ENCODE measurements at regions not wholly inside any gene's neighbourhood (a gene's known extent, or its start where the extent isn't known, plus 50 kb on each side); places are given as distances from the start of the nearest gene placed in this dataset.

DNA sequence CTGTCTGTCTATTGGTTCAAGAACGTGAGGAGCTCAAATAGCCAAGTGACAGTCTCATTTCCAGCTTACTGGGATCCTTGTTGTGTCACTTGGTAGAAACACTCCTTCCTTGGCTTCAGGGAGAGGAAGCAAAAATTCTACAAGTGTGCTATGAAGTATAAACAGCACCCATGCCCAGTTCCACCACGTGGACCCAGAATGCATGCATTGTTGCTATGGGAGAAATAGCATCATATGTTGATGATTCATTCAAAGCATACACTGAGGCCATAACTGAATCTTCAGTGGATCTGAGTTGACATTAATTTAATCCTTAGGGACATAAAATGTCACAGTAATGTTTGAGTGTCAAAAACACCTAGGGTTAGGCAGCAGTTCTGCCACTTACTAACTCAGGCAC is 199.0 kb upstream of the RXFP2 start:
- H3K9ac ChIP-seq (ENCODE audit: extremely low read depth, low read length, poor library complexity, severe bottlenecking), result no peak overlapping the region
- WGBS, 2 experiments (ENCODE audit: insufficient coverage in 1 of 2, insufficient read length in 1 of 2), result 91 to 100% methylated on average over 2 of the region's 2 CpGs
- no peak overlapping the region for H3K4me3 ChIP-seq (ENCODE audit: low read length)
- H3K9me3 ChIP-seq (ENCODE audit: control insufficient read depth, low read length), result peaks cover 13% of the 10 kb centered on the region
- Mint-ChIP-seq H3K36me3 (ENCODE audit: low read depth) (no peaks in the 10 kb centered on the region), H3K27me3 (ENCODE audit: insufficient read depth) (no peaks in the 10 kb centered on the region), H3K4me3 (no peak overlapping the region), H3K4me1 (no peaks in the 10 kb centered on the region), H3K9me3 (no peaks in the 10 kb centered on the region), H3K27ac (no peak overlapping the region)
- TF ChIP-seq, protein P1, sequence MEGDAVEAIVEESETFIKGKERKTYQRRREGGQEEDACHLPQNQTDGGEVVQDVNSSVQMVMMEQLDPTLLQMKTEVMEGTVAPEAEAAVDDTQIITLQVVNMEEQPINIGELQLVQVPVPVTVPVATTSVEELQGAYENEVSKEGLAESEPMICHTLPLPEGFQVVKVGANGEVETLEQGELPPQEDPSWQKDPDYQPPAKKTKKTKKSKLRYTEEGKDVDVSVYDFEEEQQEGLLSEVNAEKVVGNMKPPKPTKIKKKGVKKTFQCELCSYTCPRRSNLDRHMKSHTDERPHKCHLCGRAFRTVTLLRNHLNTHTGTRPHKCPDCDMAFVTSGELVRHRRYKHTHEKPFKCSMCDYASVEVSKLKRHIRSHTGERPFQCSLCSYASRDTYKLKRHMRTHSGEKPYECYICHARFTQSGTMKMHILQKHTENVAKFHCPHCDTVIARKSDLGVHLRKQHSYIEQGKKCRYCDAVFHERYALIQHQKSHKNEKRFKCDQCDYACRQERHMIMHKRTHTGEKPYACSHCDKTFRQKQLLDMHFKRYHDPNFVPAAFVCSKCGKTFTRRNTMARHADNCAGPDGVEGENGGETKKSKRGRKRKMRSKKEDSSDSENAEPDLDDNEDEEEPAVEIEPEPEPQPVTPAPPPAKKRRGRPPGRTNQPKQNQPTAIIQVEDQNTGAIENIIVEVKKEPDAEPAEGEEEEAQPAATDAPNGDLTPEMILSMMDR (conservative IDR thresholded peaks at IDR 0.05), result no peak
- H3K4me1 ChIP-seq (ENCODE audit: control insufficient read depth, insufficient read depth, low read length), result no peaks in the 10 kb centered on the region
- H3K27ac ChIP-seq (ENCODE audit: low read depth, low read length), result no peak overlapping the region
- DNase-seq, result no peak
- no peaks in the 10 kb centered on the region for H3K27me3 ChIP-seq (ENCODE audit: control insufficient read depth, insufficient read depth, low read length, poor library complexity, severe bottlenecking)
- no peaks in the 10 kb centered on the region for H3K36me3 ChIP-seq (ENCODE audit: control insufficient read depth, insufficient read depth, low read length)

- Mint-ChIP-seq H3K36me3 (ENCODE audit: low read depth) (no peaks in the 10 kb centered on the region), H3K27ac (no peak overlapping the region), H3K4me1 (no peaks in the 10 kb centered on the region), H3K27me3 (ENCODE audit: insufficient read depth) (no peaks in the 10 kb centered on the region), H3K4me3 (no peak overlapping the region), H3K9me3 (no peaks in the 10 kb centered on the region)
- H3K27me3 ChIP-seq (ENCODE audit: control insufficient read depth, insufficient read depth, low read length, poor library complexity, severe bottlenecking), result no peaks in the 10 kb centered on the region
- no peak overlapping the region for H3K27ac ChIP-seq (ENCODE audit: low read depth, low read length)
- H3K9ac ChIP-seq (ENCODE audit: extremely low read depth, low read length, poor library complexity, severe bottlenecking), result no peak overlapping the region
- H3K36me3 ChIP-seq (ENCODE audit: control insufficient read depth, insufficient read depth, low read length), result no peaks in the 10 kb centered on the region
- DNase-seq, result no peak
- H3K4me3 ChIP-seq (ENCODE audit: low read length), result no peak overlapping the region
- TF ChIP-seq, protein P1 (conservative IDR thresholded peaks at IDR 0.05), result no peak
- no peaks in the 10 kb centered on the region for H3K4me1 ChIP-seq (ENCODE audit: control insufficient read depth, insufficient read depth, low read length)
- peaks cover 13% of the 10 kb centered on the region for H3K9me3 ChIP-seq (ENCODE audit: control insufficient read depth, low read length)
Observed at GRCh38 chr13:31543190-31543589, 196.1 kb upstream of the RXFP2 start.

- Mint-ChIP-seq H3K4me3 (no peak overlapping the region), H3K9me3 (no peaks in the 10 kb centered on the region)
Observed at GRCh38 chr13:31545616-31546015, 193.7 kb upstream of the RXFP2 start.

More at GRCh38 chr13:31545616-31546015, 193.7 kb upstream of the RXFP2 start:
- Histone ChIP-seq H3K27me3 (ENCODE audit: control insufficient read depth, insufficient read depth, low read length, poor library complexity, severe bottlenecking) (no peaks in the 10 kb centered on the region), H3K9ac (ENCODE audit: extremely low read depth, low read length, poor library complexity, severe bottlenecking) (no peak overlapping the region), H3K27ac (ENCODE audit: low read depth, low read length) (no peak overlapping the region), H3K9me3 (ENCODE audit: control insufficient read depth, low read length) (peaks cover 13% of the 10 kb centered on the region), H3K36me3 (ENCODE audit: control insufficient read depth, insufficient read depth, low read length) (no peaks in the 10 kb centered on the region), H3K4me3 (ENCODE audit: low read length) (no peak overlapping the region), H3K4me1 (ENCODE audit: control insufficient read depth, insufficient read depth, low read length) (no peaks in the 10 kb centered on the region)
- DNase-seq, result no peak
- TF ChIP-seq, protein P1 (conservative IDR thresholded peaks at IDR 0.05), result no peak
- Mint-ChIP-seq H3K36me3 (ENCODE audit: low read depth) (no peaks in the 10 kb centered on the region), H3K4me1 (no peaks in the 10 kb centered on the region), H3K27me3 (ENCODE audit: insufficient read depth) (no peaks in the 10 kb centered on the region), H3K27ac (no peak overlapping the region)
- 85 to 88% methylated on average over 1 to 3 of the region's 3 CpGs for WGBS, 2 experiments (ENCODE audit: insufficient coverage in 1 of 2, insufficient read length in 1 of 2)
